ENCODE measurements at regions not wholly inside any gene's neighbourhood (a gene's known extent, or its start where the extent isn't known, plus 50 kb on each side); places are given as distances from the start of the nearest gene placed in this dataset.

- Histone ChIP-seq H4K20me1 (ENCODE audit: low read depth, low read length) (no peaks in the 10 kb centered on the region), H3K27ac (ENCODE audit: low read depth, low read length) (no peak overlapping the region), H3K27me3 (ENCODE audit: low read length) (no peaks in the 10 kb centered on the region), H3K4me2 (ENCODE audit: low read depth, low read length, poor library complexity, severe bottlenecking) (no peak overlapping the region), H3K79me2 (ENCODE audit: insufficient read depth, low read length) (no peaks in the 10 kb centered on the region), H3F3A (ENCODE audit: insufficient read depth) (no peaks in the 10 kb centered on the region), H2AFZ (ENCODE audit: low read depth, low read length, severe bottlenecking) (no peak overlapping the region), H3K9ac (ENCODE audit: low read length) (no peak overlapping the region), H3K9me2 (replicated peaks; ENCODE audit: insufficient read depth, low read length) (no peaks in the 10 kb centered on the region), H3K9me3 (ENCODE audit: insufficient read depth, low read length) (no peaks in the 10 kb centered on the region), H3K36me3 (ENCODE audit: low read length) (no peaks in the 10 kb centered on the region), H3K4me3 (ENCODE audit: insufficient read depth, low read length, poor library complexity, severe bottlenecking) (no peak overlapping the region)
- TF ChIP-seq CTCF (IDR thresholded peaks at IDR 0.05; ENCODE audit: insufficient read depth, low read length, poor library complexity, severe bottlenecking) = no peak
- TF ChIP-seq EZH2phosphoT487 (conservative IDR thresholded peaks at IDR 0.05; ENCODE audit: low read length) = no peak
These were observed 448.1 kb upstream of the SEMA3D start for GRCh38 chr7:85634951-85635350.

- Histone ChIP-seq H3F3A (ENCODE audit: insufficient read depth) (no peaks in the 10 kb centered on the region), H3K9me2 (replicated peaks; ENCODE audit: insufficient read depth, low read length) (no peaks in the 10 kb centered on the region), H3K9me3 (ENCODE audit: insufficient read depth, low read length) (no peaks in the 10 kb centered on the region), H3K27ac (ENCODE audit: low read depth, low read length) (no peak overlapping the region), H3K27me3 (ENCODE audit: low read length) (no peaks in the 10 kb centered on the region), H3K36me3 (ENCODE audit: low read length) (no peaks in the 10 kb centered on the region), H3K4me2 (ENCODE audit: low read depth, low read length, poor library complexity, severe bottlenecking) (no peak overlapping the region), H3K4me3 (ENCODE audit: insufficient read depth, low read length, poor library complexity, severe bottlenecking) (no peak overlapping the region), H2AFZ (ENCODE audit: low read depth, low read length, severe bottlenecking) (no peak overlapping the region), H3K9ac (ENCODE audit: low read length) (no peak overlapping the region), H3K79me2 (ENCODE audit: insufficient read depth, low read length) (no peaks in the 10 kb centered on the region), H4K20me1 (ENCODE audit: low read depth, low read length) (no peaks in the 10 kb centered on the region)
- TF ChIP-seq EZH2phosphoT487 (conservative IDR thresholded peaks at IDR 0.05; ENCODE audit: low read length) (no peak), CTCF (IDR thresholded peaks at IDR 0.05; ENCODE audit: insufficient read depth, low read length, poor library complexity, severe bottlenecking) (no peak)
These were observed 444.2 kb upstream of the SEMA3D start for GRCh38 chr7:85630904-85631600.

DNA sequence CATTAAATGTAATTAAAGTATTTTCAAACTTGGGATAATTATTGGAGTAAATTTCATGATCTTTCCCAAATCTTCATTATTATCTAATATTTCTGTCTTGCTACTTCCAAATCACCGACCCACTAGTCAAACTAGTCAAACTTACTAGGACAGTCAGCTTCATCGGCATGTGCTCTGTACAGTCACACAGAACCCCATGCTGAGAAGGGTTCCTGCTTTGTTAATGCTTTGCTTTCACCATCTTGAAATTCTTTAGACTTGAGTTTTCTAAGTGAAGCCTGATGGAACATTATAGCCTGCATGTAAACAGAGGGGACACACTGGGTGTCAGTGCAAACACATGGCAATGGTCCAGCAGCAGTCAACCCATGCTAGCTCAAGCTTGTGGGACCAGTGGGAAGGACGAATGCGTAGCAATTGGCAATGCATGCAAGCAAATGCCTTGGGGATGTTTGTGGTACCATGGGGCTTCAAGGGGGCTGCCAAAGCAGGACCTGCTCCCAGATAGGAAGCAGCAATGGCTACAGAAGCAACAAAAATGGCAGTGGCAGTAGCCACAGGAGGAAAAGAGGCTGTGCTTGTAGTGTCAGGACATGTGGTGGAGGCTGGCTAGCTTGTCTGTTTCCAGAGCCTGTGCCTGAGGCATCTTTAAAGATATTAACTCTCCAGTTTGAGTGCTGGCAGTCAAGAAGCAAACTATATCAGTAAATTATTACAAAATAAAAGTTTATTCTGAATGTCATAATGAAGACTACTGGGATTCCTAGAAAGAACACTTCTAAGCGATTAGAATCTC, 441.1 kb upstream of the SEMA3D start:
- Histone ChIP-seq H3K4me3 (ENCODE audit: insufficient read depth, low read length, poor library complexity, severe bottlenecking) (no peak overlapping the region), H3K4me2 (ENCODE audit: low read depth, low read length, poor library complexity, severe bottlenecking) (no peak overlapping the region), H3K27ac (ENCODE audit: low read depth, low read length) (no peak overlapping the region), H3K27me3 (ENCODE audit: low read length) (no peaks in the 10 kb centered on the region), H4K20me1 (ENCODE audit: low read depth, low read length) (no peaks in the 10 kb centered on the region), H2AFZ (ENCODE audit: low read depth, low read length, severe bottlenecking) (no peak overlapping the region), H3K9me3 (ENCODE audit: insufficient read depth, low read length) (no peaks in the 10 kb centered on the region), H3F3A (ENCODE audit: insufficient read depth) (no peaks in the 10 kb centered on the region), H3K9ac (ENCODE audit: low read length) (no peak overlapping the region), H3K9me2 (replicated peaks; ENCODE audit: insufficient read depth, low read length) (no peaks in the 10 kb centered on the region), H3K36me3 (ENCODE audit: low read length) (no peaks in the 10 kb centered on the region), H3K79me2 (ENCODE audit: insufficient read depth, low read length) (no peaks in the 10 kb centered on the region)
- TF ChIP-seq CTCF (IDR thresholded peaks at IDR 0.05; ENCODE audit: insufficient read depth, low read length, poor library complexity, severe bottlenecking) (no peak), EZH2phosphoT487 (conservative IDR thresholded peaks at IDR 0.05; ENCODE audit: low read length) (no peak)

All from SU-DHL-6 (cell line).